Upper lobe of right lung (tissue), 1 donor: ENCODE measurements at regions not wholly inside any gene's neighbourhood (a gene's known extent, or its start where the extent isn't known, plus 50 kb on each side); places are given as distances from the start of the nearest gene placed in this dataset.

Experiments
- ATAC-seq: fragments of 200-7000 bp; cut with Tn5 transposase; one replicate; pipeline ENCODE4 v1.9.1; 2020; ENCODE audit warnings: mild to moderate bottlenecking, moderate library complexity
- DNase-seq: peaks from one replicate; pipeline ENCODE4 v3.0.0-alpha.2; 2020
- H3K27ac ChIP-seq: fragments of 200-600 bp; one replicate; pipeline ENCODE4 v1.8.0; 2022
- H3K27me3 ChIP-seq: fragments of 200-600 bp; one replicate; pipeline ENCODE4 v1.8.0; 2022; ENCODE audit warnings: mild to moderate bottlenecking
- H3K36me3 ChIP-seq: fragments of 200-600 bp; one replicate; pipeline ENCODE4 v1.8.0; 2022
- H3K4me1 ChIP-seq: fragments of 200-600 bp; one replicate; pipeline ENCODE4 v1.8.0; 2022
- H3K4me3 ChIP-seq: fragments of 200-600 bp; one replicate; pipeline ENCODE4 v1.8.0; 2022; ENCODE audit warnings: mild to moderate bottlenecking
- H3K9me3 ChIP-seq: fragments of 200-600 bp; one replicate; pipeline ENCODE4 v1.8.0; 2022
- intact Hi-C: fragments of 100-400 bp; cut with DNase I; formaldehyde crosslinking; loops from one replicate; pipeline ENCODE4 v1.11.0; 2022
- TF ChIP-seq, protein P1 (sequence below): fragments of 200-600 bp; IDR thresholded peaks from one replicate; pipeline ENCODE4 v1.8.0; 2022; ENCODE audit warnings: antibody characterized with exemption
- donor health status: DM: no; HTN: yes; CAD: no; lungs with severe emphysema.

DNA sequence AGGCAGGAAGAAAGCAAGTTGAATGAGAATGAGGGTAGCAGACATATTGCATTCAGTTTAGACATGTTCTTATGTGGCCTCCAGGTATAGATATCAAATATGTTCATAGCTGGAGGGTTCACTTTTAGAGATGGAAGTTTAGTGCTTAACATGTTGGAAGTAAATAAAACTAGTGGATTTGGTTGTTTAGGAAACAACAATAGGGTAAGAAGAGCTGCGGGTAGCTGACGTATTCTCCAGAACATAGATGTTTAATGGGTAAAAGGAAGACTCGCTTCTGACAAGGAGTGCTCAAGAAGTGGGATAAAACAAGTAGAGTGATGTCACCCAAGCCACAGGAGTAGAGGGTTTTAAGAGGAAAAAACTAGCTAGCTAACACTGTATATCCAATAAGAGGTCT lies 128.4 kb upstream of the COL21A1 start:
- no peaks in the 10 kb centered on the region for H3K9me3 ChIP-seq
- intact Hi-C loops: no loop called here
- ATAC-seq: no peak
- DNase-seq: no peak
- H3K27me3 ChIP-seq: no peaks in the 10 kb centered on the region
- peaks cover 17% of the 10 kb centered on the region for H3K4me1 ChIP-seq
- H3K4me3 ChIP-seq: no peak overlapping the region
- H3K27ac ChIP-seq: no peak overlapping the region
- no peaks in the 10 kb centered on the region for H3K36me3 ChIP-seq
- TF ChIP-seq, protein P1, sequence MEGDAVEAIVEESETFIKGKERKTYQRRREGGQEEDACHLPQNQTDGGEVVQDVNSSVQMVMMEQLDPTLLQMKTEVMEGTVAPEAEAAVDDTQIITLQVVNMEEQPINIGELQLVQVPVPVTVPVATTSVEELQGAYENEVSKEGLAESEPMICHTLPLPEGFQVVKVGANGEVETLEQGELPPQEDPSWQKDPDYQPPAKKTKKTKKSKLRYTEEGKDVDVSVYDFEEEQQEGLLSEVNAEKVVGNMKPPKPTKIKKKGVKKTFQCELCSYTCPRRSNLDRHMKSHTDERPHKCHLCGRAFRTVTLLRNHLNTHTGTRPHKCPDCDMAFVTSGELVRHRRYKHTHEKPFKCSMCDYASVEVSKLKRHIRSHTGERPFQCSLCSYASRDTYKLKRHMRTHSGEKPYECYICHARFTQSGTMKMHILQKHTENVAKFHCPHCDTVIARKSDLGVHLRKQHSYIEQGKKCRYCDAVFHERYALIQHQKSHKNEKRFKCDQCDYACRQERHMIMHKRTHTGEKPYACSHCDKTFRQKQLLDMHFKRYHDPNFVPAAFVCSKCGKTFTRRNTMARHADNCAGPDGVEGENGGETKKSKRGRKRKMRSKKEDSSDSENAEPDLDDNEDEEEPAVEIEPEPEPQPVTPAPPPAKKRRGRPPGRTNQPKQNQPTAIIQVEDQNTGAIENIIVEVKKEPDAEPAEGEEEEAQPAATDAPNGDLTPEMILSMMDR: no peak

DNA sequence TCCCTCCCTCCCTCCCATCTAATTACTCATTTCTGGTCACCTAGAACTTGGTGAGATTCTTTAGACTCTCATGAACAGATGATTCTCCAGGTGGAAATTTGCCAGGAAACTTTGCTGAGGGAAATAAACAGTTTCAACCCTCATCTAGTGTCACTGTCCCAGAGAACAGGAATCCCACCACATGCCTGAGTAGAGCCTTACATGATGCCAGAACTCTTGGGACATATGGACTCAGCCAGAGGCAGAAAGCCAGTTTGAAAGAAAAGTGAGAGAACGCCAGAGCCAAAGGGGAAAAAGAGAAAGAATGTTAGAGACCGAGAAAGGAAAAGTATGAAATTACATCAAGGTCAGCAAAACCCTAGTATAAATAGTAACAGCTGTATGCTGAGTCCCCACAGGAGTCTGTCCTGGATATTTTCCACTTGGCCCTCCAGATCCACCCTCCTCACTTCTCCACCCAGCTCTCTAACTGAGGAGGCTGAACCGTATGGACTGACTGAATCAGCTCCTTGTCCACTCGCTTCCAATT lies 127.5 kb upstream of the COL21A1 start:
- no peak overlapping the region for H3K4me3 ChIP-seq

DNA sequence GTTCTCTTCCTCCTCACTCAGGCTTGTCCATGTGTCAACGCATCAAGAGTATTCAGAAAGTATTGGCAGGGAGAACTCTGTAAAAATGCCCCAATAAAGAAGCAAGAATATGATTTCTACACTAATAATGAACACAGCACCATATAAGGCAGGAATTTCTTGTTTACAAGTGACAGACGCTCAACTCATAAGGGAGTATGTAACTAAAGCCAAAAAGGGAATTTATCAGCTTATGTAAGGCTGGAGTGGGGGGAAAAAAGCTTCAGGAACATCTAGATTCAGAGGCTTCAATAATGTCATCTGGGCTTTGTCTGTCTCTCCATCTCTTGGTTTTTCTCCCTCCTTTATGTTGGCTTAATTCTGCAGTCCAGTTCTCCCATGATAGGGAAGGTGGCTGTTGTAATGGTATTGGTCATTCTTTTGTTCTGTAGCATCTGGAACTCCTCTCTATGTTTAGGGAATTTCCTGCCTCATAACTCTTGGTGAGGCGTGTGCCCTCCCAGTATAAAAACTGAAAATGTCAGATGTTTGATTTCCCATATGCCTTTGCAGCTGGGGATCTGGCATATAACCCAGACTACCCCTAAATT lies 125.1 kb upstream of the COL21A1 start:
- intact Hi-C loops: no loop called here
- TF ChIP-seq, protein P1: no peak
- H3K9me3 ChIP-seq: no peaks in the 10 kb centered on the region
- no peaks in the 10 kb centered on the region for H3K27me3 ChIP-seq
- no peaks in the 10 kb centered on the region for H3K36me3 ChIP-seq
- no peak overlapping the region for H3K27ac ChIP-seq
- ATAC-seq (no peak), DNase-seq (no peak)
- H3K4me1 ChIP-seq: peaks cover 40% of the 10 kb centered on the region
- no peak overlapping the region for H3K4me3 ChIP-seq

More for the DNA sequence above, 127.5 kb upstream of the COL21A1 start:
- H3K36me3 ChIP-seq: no peaks in the 10 kb centered on the region
- TF ChIP-seq, protein P1: no peak
- peaks cover 24% of the 10 kb centered on the region for H3K4me1 ChIP-seq
- H3K9me3 ChIP-seq: no peaks in the 10 kb centered on the region
- DNase-seq (no peak), ATAC-seq (peak; percentile 55)
- intact Hi-C loops: no loop called here
- no peaks in the 10 kb centered on the region for H3K27me3 ChIP-seq
- H3K27ac ChIP-seq: peak overlapping the region; percentile 40

DNA sequence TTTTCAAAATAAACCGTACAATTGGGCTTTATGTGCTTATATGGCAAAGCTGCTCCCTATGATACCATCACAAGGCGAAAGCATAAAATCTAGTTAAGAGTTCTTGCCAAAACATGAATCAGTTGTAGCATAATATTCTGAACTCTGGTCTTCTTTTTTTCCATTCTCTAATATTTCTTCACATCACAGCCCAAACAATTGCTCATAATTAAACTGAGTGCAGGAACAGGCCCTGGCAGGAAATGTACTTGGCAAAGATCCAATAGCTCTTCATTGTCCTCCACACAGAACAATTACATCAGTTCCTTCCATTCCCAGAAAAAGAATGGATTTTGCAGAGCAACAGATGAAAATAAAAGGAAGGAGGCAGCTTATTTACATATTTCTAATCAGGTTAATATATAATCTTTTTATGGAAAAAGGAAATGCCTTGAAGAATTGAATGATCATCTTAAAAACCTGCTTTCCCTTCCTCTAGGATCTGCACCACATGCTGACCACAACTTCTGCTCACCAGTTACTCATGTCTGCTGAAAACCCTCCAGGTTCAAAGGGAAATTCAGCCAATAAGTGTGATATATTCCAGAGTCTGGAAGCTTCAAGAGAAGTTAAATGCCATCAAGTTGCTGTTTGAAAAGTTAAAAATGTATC lies 123.3 kb upstream of the COL21A1 start:
- Histone ChIP-seq H3K27ac (peak overlapping the region; percentile 66), H3K9me3 (no peaks in the 10 kb centered on the region), H3K36me3 (no peaks in the 10 kb centered on the region), H3K4me3 (no peak overlapping the region), H3K27me3 (no peaks in the 10 kb centered on the region), H3K4me1 (peaks cover 41% of the 10 kb centered on the region)
- no peak for DNase-seq
- intact Hi-C loops: no loop called here
- ATAC-seq: peak; percentile 61
- TF ChIP-seq, protein P1: no peak

DNA sequence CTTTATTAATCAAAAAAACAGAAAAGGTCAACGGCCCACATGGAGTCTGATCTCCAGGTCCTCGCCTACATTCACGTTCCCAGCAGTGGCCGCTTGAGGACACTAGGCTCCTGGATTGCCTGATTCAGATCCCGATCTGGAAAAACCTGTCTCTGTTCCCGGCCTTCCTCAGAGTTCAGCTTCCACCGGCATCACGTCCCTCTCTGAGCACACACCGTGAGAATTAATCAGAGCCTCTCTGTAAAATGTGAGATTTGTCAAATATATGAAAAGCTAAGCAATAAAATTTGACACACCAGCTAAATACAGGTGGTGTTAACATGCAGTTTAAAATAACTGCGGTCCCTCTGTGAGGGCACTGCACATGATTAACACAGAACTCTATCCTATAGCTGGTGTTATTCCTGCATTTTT lies 122.8 kb upstream of the COL21A1 start:
- Histone ChIP-seq H3K27ac (peak overlapping the region; percentile 66), H3K27me3 (no peaks in the 10 kb centered on the region), H3K4me3 (no peak overlapping the region), H3K36me3 (no peaks in the 10 kb centered on the region), H3K4me1 (peaks cover 41% of the 10 kb centered on the region), H3K9me3 (no peaks in the 10 kb centered on the region)
- TF ChIP-seq, protein P1: peak; percentile 58
- no peak for DNase-seq
- intact Hi-C loops: no loop called here
- ATAC-seq: peak; percentile 84
